ENCODE measurements at regions not wholly inside any gene's neighbourhood (a gene's known extent, or its start where the extent isn't known, plus 50 kb on each side); places are given as distances from the start of the nearest gene placed in this dataset.
A peak's percentile ranks its signal among the peaks of the same experiment; 100 is the strongest.
"Not testable (repeated sequence)": the region's sequence is repeated elsewhere in the genome, so short reads cannot be mapped to it uniquely, and the experiment has no call there.

DNA sequence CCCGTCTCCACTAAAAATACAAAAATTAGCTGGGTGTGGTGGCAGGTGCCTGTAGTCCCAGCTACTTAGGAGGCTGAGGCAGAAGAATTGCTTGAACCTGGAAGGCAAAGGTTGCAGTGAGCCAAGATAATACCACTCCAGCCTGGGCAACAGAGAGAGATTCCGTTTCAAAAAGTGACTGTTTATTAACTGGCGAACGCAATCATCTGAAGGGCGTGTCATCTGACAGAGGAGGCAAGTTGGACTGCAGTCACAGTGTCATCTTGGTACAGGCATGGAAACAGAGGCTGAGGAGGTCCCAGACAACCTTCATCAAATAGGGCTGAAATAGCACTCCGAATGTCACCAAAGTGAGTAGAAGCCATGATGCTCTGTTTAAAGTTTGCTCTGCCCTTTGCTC, 75.3 kb upstream of the NFE2L3 start:
- DNase-seq, result no peak

DNA sequence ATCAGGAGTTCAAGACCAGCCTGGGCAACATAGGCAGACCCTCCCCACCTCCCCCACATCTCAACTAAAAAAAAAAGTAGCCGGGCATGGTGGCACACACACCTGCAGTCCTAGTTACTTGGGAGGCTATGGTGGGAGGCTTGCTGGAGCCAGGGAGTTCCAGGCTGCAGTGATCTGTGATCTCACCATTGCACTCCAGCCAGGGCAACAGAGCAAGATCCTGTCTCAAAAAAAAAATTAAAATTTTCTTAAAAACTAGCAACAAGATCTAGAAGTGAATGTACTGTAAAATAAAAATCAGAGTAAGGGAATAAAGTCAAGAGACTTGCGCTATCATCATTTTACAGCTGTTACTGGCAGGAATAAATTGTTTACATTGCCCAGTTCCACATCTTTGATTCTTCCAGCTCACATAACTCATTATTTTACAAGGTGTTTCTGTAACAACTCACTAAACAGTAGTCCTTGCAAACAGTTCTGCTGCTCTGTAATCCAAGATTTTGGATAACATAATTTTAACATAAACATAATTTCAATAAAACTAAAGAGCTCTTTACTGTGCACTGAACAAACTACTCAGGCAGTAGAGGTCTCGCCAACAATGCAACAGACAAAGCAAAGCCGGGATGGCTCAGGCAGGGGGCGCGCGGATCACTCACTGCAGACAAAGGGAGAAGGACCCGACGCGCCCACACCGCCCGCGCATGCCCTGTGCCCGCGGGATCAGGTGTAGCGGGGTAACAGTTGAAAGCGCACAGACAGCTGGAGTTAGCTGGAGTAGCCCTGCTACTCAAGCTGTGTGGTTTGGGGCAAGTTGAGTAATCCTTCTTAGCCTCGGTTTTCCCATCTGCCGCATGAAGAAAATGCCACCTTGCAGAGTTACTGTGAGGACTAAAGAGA, 73.3 kb upstream of the NFE2L3 start:
- peak; percentile 96 for DNase-seq

DNA sequence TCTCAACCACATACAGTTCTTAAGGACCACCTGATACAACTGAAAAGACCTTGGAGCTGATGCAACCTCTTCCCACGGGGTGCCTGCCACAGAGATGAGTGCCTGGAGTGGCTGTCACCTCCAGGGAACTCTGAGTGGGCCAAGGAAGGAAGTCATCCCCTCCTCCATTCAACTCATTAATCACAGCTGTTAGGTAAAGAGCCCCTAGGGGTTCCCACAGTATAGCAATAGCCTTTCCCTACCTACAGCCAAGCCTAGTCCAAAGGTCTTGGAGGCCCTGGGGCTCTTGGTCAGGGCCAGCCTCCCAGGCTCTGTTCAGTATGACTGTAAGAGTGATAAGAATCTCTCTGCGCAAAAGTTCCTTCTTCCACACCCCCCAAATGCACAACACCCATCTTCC, 70.4 kb upstream of the NFE2L3 start:
- DNase-seq, result peak; percentile 27

DNA sequence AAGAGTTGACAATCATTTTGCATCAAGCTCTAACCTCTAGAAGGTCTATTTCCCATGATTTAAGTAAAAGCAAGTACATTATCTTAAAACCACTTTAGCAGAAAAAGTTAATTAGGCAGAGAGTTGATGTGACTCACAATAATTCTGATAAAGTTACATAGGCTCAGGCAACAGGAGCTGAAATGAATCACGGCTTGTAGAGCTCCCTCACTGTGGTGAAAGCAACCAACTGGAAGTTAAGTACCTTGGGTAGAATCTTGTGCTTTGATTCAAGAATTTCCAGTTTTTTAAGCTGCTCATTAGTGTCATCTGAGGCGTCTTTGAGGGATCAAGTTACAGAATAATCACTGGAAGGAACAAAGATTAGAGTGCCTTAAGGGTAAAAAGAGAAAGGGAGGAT, 68.9 kb upstream of the NFE2L3 start:
- peak; percentile 67 for DNase-seq

DNA sequence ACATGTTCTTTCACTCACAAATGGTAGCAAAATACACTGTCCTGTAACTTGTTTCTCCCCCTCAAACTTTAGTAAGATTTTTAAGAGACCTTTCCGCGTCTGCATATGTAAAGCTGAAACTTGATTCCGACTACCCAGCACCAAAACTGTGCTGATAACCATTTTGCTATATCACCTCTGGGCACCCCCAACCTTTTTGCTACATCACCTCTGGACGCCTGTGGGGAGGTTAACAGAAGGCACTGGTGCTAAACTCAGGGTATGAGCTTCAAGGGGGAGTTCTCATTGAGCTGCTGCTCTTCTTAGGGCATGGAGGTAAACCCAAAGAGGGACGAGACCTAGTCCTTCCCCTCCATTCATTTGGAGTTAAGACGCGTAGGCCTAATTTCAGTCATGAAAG, 67.6 kb upstream of the NFE2L3 start:
- DNase-seq, result no peak

DNA sequence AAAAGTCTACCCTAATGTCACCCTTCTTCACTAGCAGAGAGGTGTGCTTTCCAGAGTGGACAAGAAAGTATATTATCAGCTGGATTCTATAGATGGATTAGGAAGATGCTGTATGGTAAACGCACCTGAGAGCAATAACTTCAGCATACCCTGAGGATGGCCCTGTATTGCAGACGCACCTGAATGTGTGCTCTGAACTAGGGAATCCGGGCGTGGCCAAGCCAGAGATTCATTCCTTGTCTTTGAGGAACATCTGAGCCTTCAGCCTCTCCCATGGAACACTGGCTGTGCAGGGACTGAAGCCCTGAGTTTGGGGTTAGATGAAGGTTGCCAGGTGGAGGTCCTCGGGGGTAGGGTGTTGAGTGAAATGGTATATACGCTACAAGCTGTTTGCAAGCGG, 66.2 kb upstream of the NFE2L3 start:
- no peak for DNase-seq

DNA sequence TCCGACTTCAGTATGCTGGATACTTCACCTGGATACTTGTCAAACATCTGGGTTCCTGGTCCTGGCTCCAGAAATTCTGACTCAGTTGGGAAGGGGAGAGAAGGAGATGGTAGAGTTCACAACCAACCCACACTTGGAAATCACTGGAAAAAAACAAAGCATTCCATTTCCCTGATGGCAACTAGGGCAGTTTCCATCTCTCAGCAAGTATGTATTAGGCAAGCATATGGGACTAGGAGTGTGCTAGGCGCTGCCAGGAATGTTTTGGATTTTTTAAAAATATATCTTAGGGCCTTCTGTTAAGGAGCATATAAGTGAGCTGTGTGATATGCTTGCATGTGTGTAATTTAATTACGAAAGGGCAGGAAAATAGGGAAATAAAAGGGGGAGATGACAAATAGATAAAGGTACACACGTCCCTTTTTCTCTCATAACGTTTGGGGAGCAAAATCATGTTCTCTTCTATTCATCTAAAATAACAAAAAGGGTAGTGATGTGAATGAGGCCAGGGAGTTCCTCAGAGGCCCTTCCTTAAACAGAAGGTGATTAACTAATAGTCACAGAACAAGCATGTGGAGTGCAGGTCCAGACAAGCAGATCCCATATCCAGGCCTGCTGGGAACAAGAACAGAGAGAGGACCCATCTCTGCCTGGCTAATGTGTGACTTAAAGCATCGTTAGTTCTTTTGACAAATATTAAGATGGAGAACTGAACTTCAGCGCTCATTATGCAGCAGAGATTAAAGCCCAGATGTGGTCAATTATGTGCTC, 64.5 kb upstream of the NFE2L3 start:
- DNase-seq, result peak; percentile 44

DNA sequence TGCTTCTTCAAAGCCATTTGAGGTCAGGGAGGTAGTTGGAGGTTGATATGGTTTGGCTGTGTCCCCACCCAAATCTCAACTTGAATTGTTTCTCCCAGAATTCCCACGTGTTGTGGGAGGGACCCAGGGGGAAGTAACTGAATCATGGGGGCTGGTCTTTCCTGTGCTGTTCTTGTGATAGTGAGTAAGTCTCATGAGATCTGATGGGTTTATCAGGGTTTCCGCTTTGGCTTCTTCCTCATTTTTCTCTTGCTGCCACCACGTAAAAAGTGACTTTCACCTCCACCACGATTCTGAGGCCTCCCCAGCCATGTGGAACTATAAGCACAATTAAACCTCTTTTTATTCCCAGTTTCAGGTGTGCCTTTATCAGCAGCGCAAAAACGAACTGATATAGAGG, 62.5 kb upstream of the NFE2L3 start:
- not testable (repeated sequence) for DNase-seq

DNA sequence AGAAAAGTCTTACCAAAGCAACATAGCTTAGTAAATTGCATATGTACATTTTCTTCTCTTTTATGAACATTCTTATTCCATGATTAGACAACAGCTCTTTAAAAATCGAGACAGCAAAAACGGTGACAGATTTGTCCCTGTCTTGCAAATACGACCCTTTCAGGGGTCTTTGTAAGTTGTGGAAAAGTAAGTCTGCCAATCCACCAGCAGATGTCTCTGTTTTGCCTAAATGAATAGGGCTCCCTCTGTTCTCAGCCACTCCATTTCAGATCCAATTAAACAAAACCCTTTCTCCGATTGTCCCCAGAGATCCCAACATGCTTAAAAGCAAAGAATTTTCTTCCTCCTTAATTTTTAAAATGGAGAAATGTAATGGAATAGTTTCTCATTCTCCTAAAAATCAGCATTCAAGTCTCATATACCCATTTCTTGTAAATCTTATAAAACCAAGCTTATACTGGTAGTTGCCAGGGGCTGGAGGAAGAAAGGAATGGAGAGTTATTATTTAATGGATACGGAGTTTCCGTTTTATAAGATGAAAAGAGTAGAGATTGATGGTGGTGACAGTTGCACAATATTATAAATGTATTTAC, 61.0 kb upstream of the NFE2L3 start:
- peak; percentile 77 for DNase-seq

DNA sequence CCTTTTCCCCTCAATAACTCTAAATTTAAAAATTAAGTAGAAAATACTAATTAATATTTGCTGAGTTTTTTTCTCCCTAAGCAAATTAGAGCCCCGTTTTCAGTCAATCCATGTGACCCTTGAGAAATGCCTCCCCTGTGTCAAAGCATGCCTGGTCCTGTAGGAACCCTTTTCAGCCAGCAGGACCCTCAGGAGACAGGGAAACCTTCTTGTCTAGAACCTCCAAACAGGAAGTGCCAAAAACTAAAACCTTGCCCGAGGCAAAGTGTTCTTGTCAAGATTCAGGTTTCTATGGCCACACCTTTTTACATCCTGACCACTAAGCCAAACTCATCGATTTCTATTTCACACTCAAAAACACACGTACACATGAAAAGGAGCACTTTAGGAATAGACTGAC, 60.1 kb upstream of the NFE2L3 start:
- DNase-seq, result no peak

DNA sequence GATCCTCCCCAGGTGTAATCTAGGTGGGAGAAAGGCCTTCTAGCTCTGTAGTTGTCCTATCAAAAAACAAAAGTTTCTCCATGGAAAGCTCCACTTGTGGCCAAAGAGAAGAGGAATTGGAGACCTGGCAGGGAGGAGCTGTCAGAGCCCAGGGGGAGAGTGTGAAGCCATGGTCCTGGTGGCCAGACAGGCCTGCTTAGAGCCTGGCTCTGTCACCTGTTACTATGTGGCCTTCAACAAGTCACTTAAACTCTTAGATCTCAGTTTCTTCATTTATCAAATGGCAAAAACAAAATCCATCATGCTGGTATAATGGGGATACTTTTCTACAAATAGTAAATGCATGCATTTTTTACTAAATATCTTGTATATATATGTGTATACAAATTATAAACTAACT, 59.0 kb upstream of the NFE2L3 start:
- no peak for DNase-seq

DNA sequence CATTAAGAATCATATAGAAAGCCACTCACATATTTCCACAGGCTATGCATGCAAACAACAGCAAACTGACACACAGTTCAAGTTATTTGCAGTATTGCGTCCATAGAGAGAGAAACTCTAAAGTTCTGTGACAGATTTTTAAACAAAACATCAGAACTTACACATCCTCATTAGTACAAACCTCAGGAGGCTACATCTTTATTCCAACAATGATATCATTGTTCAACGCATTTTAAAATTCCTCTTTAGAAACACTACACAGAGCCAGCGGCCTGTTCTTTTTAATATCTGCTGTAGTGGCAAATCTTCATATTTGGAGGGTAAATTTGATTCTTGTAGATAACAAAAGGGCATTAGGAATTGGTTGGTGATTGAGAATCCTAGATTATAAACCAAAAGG, 55.9 kb upstream of the NFE2L3 start:
- no peak for DNase-seq

DNA sequence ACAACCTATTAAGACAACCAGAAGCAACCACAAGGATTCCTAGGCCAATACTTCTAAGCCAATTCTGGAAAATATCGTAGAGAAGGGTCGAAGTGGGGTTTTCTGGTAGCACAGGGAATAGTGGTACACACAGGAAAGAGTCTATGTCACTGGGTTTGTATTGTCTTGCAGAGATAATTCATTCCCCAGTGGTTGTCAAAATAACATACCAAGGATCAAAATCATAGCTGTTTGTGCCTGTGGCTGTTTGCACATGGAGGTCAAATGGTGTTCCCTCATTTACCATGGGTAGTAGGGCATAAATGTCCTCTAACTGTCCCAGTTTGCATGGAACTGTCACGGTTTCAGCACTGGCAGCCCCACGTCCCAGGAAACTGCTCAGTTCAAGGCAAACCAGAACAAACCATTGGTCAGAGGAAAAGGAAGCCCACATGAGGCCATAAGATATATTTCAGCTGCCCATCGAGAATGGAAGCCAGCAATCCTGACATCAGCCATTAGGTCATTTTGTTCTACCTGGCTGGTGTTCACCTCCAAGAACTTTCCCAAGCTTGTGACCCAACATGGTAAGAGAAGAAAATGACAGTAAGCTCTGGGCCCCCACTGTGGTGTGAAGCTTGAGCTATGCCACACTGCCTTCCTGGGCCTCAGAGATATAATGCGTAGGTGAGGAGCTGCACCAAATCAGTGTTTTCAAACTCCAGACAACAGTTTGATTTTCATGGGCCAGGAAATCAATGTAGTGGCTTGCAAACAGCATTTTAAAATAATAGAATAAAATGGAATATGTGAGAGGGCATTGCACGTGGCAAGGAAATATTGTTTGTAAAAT, 53.9 kb upstream of the NFE2L3 start:
- DNase-seq, result no peak

DNA sequence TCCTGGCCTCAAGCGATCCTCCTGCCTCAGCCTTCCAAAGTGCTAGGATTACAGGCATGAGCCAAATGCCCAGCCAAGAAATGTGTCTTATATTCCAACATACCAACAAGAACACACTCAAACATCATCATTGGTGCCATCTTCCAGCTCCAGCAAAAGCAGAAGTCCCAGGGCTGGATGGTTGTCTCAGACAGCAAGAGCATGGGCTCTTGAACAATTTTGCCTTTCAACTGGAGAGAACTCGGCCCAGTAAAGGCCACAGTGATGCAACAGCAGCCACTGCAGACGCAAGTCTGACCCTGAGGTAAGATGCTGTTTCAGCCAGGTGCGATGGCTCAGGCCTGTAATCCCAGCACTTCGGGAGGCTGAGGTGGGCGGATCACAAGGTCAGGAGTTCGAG, 52.8 kb upstream of the NFE2L3 start:
- no peak for DNase-seq

DNA sequence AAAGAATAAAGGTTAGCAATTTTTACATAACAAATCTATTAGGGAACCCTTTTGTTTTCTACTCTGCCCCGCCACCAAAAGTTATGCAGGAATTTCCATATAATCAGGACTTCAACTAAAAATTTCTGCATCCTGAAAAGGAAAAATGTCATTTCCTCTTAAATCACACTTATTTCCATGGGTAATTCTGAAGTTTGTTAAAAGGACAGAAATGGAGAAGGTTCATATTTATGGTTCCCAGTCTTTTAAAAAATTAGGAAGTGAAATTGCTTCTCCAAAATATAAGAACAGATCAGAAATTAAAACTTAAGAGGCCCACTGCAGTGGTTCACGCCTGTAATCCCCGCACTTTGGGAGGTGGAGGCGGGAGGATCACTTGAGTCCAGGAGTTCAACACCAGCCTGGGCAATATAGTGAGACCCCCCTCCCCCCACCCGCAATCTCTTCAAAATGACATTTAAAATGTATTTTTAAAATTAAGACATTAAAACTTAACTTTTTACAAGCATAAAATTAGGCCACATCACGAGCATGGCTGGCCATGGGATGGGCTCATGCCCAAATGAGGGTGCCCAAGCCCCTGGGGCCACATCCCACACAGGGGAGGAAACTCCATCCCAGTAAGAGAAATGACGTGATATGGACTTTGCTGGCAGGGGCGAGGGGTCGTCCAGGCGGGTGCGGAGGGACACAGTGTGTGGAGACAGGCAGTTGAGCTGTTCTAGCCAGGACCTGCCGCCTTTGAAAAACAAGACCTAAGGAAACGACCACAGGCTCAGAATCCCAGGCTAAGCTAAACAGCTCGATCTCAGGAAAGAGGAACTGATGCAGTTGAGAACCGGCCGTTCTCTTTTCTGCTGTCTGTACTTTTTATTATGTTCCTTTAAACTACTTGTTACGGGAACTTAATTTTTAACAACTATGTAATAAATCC, 51.3 kb upstream of the NFE2L3 start:
- DNase-seq, result no peak

DNA sequence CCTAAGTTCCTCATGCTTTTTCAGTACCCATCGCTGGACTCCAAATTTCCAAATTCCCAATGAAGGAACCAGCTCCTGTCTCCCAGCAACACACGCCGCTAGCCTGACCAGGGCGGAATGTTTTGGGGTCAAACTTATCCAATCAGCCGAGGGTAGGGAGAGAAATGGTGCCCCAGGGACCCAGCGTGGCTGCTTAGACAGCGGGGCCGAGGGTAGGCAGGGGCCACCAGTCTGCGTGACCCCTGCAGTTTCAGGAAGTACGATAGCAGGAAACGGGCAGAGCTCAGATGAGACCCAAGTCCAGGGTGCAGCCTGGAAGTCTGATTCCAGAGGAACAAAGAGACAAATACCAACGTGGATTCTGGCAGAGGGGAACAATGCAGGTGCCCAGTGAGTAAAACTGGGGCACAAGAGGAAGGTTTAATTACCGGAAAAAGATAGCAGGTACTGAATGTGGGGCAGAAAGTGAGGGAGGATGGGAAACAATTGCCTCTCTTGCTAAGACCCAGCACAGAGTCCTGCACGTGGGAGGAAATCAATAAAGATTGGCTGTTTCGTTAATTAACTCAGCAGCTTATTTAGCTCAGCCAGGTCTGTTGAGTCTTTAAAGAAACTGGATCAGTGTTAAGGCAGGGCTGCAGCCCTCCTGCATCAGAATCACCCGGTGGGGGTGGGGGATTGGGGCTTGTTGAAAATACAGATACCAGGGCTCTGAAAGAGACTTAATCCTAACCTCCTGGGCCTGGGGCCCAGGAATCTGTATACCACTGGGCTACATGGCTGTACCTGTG, 50.4 kb upstream of the NFE2L3 start:
- no peak for DNase-seq

DNA sequence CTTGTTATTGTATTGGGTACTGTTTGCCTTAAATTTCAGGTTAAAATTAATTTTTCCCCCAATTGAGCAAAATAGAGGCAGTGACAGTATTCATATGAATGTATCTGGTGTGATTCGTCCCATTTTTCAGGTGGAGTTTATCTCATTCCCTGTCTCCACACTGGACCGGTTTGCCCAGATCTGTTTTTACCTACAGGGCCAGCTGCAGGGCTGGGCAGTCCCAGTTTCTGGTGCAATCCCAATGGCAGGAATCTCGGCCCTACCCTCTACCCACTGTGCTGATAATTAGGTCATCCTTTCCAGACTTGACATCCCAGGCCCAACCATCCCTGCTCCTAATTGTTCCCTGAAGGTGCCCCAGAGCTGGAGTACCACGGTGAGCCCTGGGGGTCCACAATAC, 49.8 kb upstream of the NFE2L3 start:
- no peak for DNase-seq

Data from NCI-H2171 treated with DMSO at 0.1 percent for 48 hours (cell line).